Right lobe of liver (tissue), 6 donors: ENCODE measurements at regions not wholly inside any gene's neighbourhood (a gene's known extent, or its start where the extent isn't known, plus 50 kb on each side); places are given as distances from the start of the nearest gene placed in this dataset.
A peak's percentile ranks its signal among the peaks of the same experiment; 100 is the strongest.

ENCODE experiments used
- ATAC-seq, 4 donors: fragments of 200-7000 bp; cut with Tn5 transposase; one replicate each; pipeline ENCODE4 v1.9.1; 2020; ENCODE audit warnings: mild to moderate bottlenecking in 4 of 4, moderate library complexity in 4 of 4
- DNase-seq, 3 donors: peaks; one replicate each; pipeline ENCODE4 v3.0.0-alpha.2; 2020
- H3K27ac ChIP-seq, 3 donors: fragments of 200-600 bp; one replicate each; pipeline ENCODE4 v1.8.0; 2022
- H3K27me3 ChIP-seq, 2 donors: fragments of 200-600 bp; one replicate each; pipeline ENCODE4 v1.8.0; 2022
- H3K36me3 ChIP-seq, 4 donors: fragments of 200-600 bp; sonication (generic) in 1 of 4; one replicate each; pipeline versions ENCODE4 v1.5.1 to v1.8.0; 2017 to 2022; ENCODE audit warnings: control low read depth in 1 of 4
- H3K4me1 ChIP-seq, 4 donors: fragments of 200-600 bp; sonication (generic) in 1 of 4; one replicate each; pipeline versions ENCODE4 v1.5.1 to v1.8.0; 2017 to 2022; ENCODE audit warnings: control low read depth in 1 of 4
- H3K4me3 ChIP-seq, 3 donors: fragments of 200-600 bp; one replicate each; pipeline ENCODE4 v1.8.0; 2022
- H3K9me3 ChIP-seq, 4 donors: fragments of 200-600 bp; sonication (generic) in 1 of 4; one replicate each; pipeline versions ENCODE4 v1.5.1 to v1.8.0; 2017 to 2022; ENCODE audit warnings: control low read depth in 1 of 4
- CTCF ChIP-seq, 4 donors: fragments of 200-600 bp in 3 of 4; fragments of 450-650 bp in 1 of 4; IDR thresholded peaks; one replicate each; pipeline versions ENCODE4 v1.5.1 to v1.8.0; 2016 to 2022; ENCODE audit warnings: antibody characterized with exemption in 4 of 4, mild to moderate bottlenecking in 2 of 4
- POLR2A ChIP-seq: fragments of 450-650 bp; IDR thresholded peaks from one replicate; pipeline ENCODE4 v1.6.1; 2017; ENCODE audit warnings: antibody characterized with exemption, mild to moderate bottlenecking
- WGBS: methylation state at CpG from one replicate; pipeline ENCODE4 v1.1.6; 2018; ENCODE audit warnings: low coverage, low lambda C conversion rate; ENCODE audit not compliant: insufficient coverage; ENCODE audit errors: missing lambda C conversion rate; 5-methylcytosine and 5-hydroxymethylcytosine counted together
- intact Hi-C, 2 donors: fragments of 100-400 bp; cut with DNase I; formaldehyde crosslinking; loops; one replicate each; pipeline versions ENCODE4 v1.11.2 to v1.14.1; 2022
- donor health status: DM: no; HTN: yes; CAD: no.
- donor health status: DM: no; HTN: no; CAD: no.
- donor health status: DM: no; HTN: no; CAD: no.
- donor health status: DM: no; HTN: yes; CAD: no.
- donor health status: DM: no; HTN: yes; CAD: no.

- intact Hi-C loops, result no loop called here
- no peaks in the 10 kb centered on the region for H3K9me3 ChIP-seq
- 86% methylated on average over 2 of the region's 8 CpGs for WGBS
- H3K27me3 ChIP-seq, result no peaks in the 10 kb centered on the region
- H3K4me1 ChIP-seq, result no peaks in the 10 kb centered on the region
- H3K4me3 ChIP-seq, result no peak overlapping the region
- no peaks in the 10 kb centered on the region for H3K36me3 ChIP-seq
- DNase-seq (peak in 2 of 3 donors; percentile 6 to 8), ATAC-seq (no peak)
- no peak overlapping the region for H3K27ac ChIP-seq
- TF ChIP-seq CTCF (IDR thresholded peaks at IDR 0.05), result no peak
- TF ChIP-seq POLR2A, result no peak
Observed at GRCh38 chr22:49202226-49202625, 625.4 kb downstream of the BRD1 start.

DNA sequence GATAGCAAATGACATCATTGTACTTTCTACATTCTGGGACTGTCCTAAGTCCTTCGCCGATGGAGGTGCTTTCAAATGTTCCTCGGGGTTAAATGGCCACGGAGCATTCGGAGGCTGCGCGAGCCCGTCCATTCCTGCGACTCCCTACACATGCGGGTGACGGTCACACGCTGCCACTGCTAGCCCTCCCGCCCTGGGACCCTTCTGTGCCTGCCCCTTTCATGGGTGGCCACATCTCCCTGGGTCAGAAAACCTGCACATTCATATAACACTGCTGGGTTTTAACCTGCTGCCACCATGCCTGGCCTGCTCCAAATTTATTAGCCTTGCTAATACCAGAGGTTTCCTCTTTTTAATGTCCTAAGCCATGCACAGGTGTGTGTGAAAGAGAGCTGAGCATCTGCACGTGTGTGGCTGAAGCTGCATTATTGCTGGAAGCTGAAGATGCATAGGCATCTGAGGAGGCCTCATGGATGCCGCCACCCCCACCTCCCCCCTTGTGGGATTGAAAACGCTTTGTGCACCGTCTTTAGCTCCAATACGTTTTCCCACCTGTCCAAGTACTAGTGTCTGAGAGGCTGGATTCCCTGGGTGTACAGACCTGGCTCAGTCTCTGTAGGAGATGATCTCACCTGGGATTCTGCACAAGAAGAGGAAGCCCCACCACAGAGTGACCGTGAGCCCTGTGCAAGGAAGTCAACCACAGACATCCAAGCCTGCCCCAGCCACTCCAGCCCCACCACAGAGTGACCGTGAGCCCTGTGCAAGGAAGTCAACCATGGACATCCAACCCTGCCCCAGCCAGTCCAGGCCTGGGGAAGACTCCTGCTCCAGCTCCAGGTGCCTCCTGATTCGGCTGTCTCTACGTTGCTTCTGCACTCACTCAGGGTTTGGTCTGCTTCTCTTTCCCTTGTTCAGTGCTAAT lies 626.4 kb downstream of the BRD1 start:
- H3K4me1 ChIP-seq, result no peaks in the 10 kb centered on the region
- no peaks in the 10 kb centered on the region for H3K36me3 ChIP-seq
- no peaks in the 10 kb centered on the region for H3K9me3 ChIP-seq
- no peak for TF ChIP-seq CTCF (IDR thresholded peaks at IDR 0.05)
- no peak for TF ChIP-seq POLR2A
- ATAC-seq (no peak), DNase-seq (peak; percentile 7 to 30 (median 25))
- intact Hi-C loops, result no loop called here
- no peak overlapping the region for H3K27ac ChIP-seq
- 63% methylated on average over 9 of the region's 22 CpGs for WGBS
- no peaks in the 10 kb centered on the region for H3K27me3 ChIP-seq
- H3K4me3 ChIP-seq, result no peak overlapping the region

- intact Hi-C loops, result no loop called here
- Histone ChIP-seq H3K4me3 (no peak overlapping the region), H3K36me3 (no peaks in the 10 kb centered on the region), H3K27ac (no peak overlapping the region), H3K9me3 (no peaks in the 10 kb centered on the region), H3K4me1 (no peaks in the 10 kb centered on the region), H3K27me3 (no peaks in the 10 kb centered on the region)
- DNase-seq, result peak; percentile 2 to 40 (median 15)
- WGBS, result 67% methylated on average over 1 of the region's 5 CpGs
- TF ChIP-seq CTCF (IDR thresholded peaks at IDR 0.05), result no peak
- no peak for TF ChIP-seq POLR2A
- ATAC-seq, result no peak
Observed at GRCh38 chr22:49199224-49199623, 628.4 kb downstream of the BRD1 start.

GRCh38 chr22:49198705-49199084 lies 629.0 kb downstream of the BRD1 start:
- no peaks in the 10 kb centered on the region for H3K9me3 ChIP-seq
- H3K27ac ChIP-seq, result no peak overlapping the region
- no peaks in the 10 kb centered on the region for H3K36me3 ChIP-seq
- TF ChIP-seq CTCF (IDR thresholded peaks at IDR 0.05) (no peak), POLR2A (no peak)
- H3K4me3 ChIP-seq, result no peak overlapping the region
- H3K27me3 ChIP-seq, result no peaks in the 10 kb centered on the region
- H3K4me1 ChIP-seq, result peaks cover 0 to 4% (median under 1%) of the 10 kb centered on the region in 4 donors
- DNase-seq (peak; percentile 11 to 30 (median 22)), ATAC-seq (no peak)
- intact Hi-C loops, result no loop called here
- 58% methylated on average over 3 of the region's 6 CpGs for WGBS
